ENCODE measurements at regions not wholly inside any gene's neighbourhood (a gene's known extent, or its start where the extent isn't known, plus 50 kb on each side); places are given as distances from the start of the nearest gene placed in this dataset.

GRCh38 chr12:80045594-80045993, 53.7 kb upstream of the OTOGL start:
- no peak for TF ChIP-seq CTCF (conservative IDR thresholded peaks at IDR 0.05; ENCODE audit: low read depth, low read length)
- DNase-seq (ENCODE audit: low read depth) = peak; percentile 57

GRCh38 chr12:80044694-80045046, 54.7 kb upstream of the OTOGL start:
- H3K4me3 ChIP-seq (ENCODE audit: low read depth, low read length) = no peak overlapping the region
- no peak for TF ChIP-seq CTCF (conservative IDR thresholded peaks at IDR 0.05; ENCODE audit: low read depth, low read length)
- peak; percentile 82 for DNase-seq (ENCODE audit: low read depth)

More at GRCh38 chr12:80045594-80045993, 53.7 kb upstream of the OTOGL start:
- no peak overlapping the region for H3K4me3 ChIP-seq (ENCODE audit: low read depth, low read length)

GRCh38 chr12:80041692-80042091, 57.6 kb upstream of the OTOGL start:
- no peak for TF ChIP-seq CTCF (conservative IDR thresholded peaks at IDR 0.05; ENCODE audit: low read depth, low read length)
- peak; percentile 65 for DNase-seq (ENCODE audit: low read depth)
- H3K4me3 ChIP-seq (ENCODE audit: low read depth, low read length) = no peak overlapping the region

- DNase-seq (ENCODE audit: low read depth) = no peak
- TF ChIP-seq CTCF (conservative IDR thresholded peaks at IDR 0.05; ENCODE audit: low read depth, low read length) = no peak
- H3K4me3 ChIP-seq (ENCODE audit: low read depth, low read length) = no peak overlapping the region
Observed at GRCh38 chr12:80041071-80041470, 58.3 kb upstream of the OTOGL start.

GRCh38 chr12:80040075-80040738, 59.1 kb upstream of the OTOGL start:
- TF ChIP-seq CTCF (conservative IDR thresholded peaks at IDR 0.05; ENCODE audit: low read depth, low read length) = no peak
- no peak overlapping the region for H3K4me3 ChIP-seq (ENCODE audit: low read depth, low read length)

GRCh38 chr12:80038062-80038560, 61.2 kb upstream of the OTOGL start:
- no peak overlapping the region for H3K4me3 ChIP-seq (ENCODE audit: low read depth, low read length)
- TF ChIP-seq CTCF (conservative IDR thresholded peaks at IDR 0.05; ENCODE audit: low read depth, low read length) = no peak
- no peak for DNase-seq (ENCODE audit: low read depth)

More at GRCh38 chr12:80040075-80040738, 59.1 kb upstream of the OTOGL start:
- DNase-seq (ENCODE audit: low read depth) = peak; percentile 42

GRCh38 chr12:80033448-80033847, 65.9 kb upstream of the OTOGL start:
- H3K4me3 ChIP-seq (ENCODE audit: low read depth, low read length) = no peak overlapping the region
- TF ChIP-seq CTCF (conservative IDR thresholded peaks at IDR 0.05; ENCODE audit: low read depth, low read length) = no peak
- peak; percentile 55 for DNase-seq (ENCODE audit: low read depth)

Measured in choroid plexus epithelial cell (primary cell).